DND-41 (cell line): ENCODE measurements at regions not wholly inside any gene's neighbourhood (a gene's known extent, or its start where the extent isn't known, plus 50 kb on each side); places are given as distances from the start of the nearest gene placed in this dataset.

ENCODE experiments used
- ATAC-seq: fragments of 200-7000 bp; cut with Tn5 transposase; 3 replicates; pipeline ENCODE4 v1.9.1; 2021; ENCODE audit warnings: low read depth; ENCODE audit not compliant: insufficient read depth
- DNase-seq: peaks from one replicate; pipeline ENCODE4 v3.0.0-alpha.2; 2020
- H2AFZ ChIP-seq: 2 replicates; pipeline ENCODE4 v1.6.0; 2012; ENCODE audit warnings: low read depth, low read length
- H3K27ac ChIP-seq: 2 replicates; pipeline ENCODE4 v1.5.1; 2012; ENCODE audit warnings: low read length, inconsistent platforms
- H3K27me3 ChIP-seq: fragments of 200-600 bp; sonication (generic); 2 replicates; pipeline ENCODE4 v1.6.0; 2012; ENCODE audit warnings: low read length, mild to moderate bottlenecking, inconsistent platforms; ENCODE audit not compliant: insufficient read depth, poor library complexity
- H3K36me3 ChIP-seq: 2 replicates; pipeline ENCODE4 v1.5.1; 2012; ENCODE audit warnings: low read length, inconsistent platforms; ENCODE audit not compliant: insufficient read depth
- H3K4me1 ChIP-seq: 2 replicates; pipeline ENCODE4 v1.5.1; 2012; ENCODE audit warnings: mild to moderate bottlenecking, low read length; ENCODE audit not compliant: insufficient read depth
- H3K4me2 ChIP-seq: 2 replicates; pipeline ENCODE4 v1.6.0; 2012; ENCODE audit warnings: mild to moderate bottlenecking, moderate library complexity, low read length, inconsistent platforms; ENCODE audit not compliant: insufficient read depth
- H3K4me3 ChIP-seq, 2 experiments: fragments of 200-600 bp in 1 of 2; shearing (Covaris generic) in 1 of 2; 2 replicates each; pipeline ENCODE4 v1.5.1; 2012 to 2016; ENCODE audit warnings: inconsistent platforms in 2 of 2, low read length in 2 of 2, mild to moderate bottlenecking in 2 of 2, low read depth in 1 of 2, moderate library complexity in 1 of 2
- H3K79me2 ChIP-seq: 2 replicates; pipeline ENCODE4 v1.6.0; 2012; ENCODE audit warnings: low read length, inconsistent platforms; ENCODE audit not compliant: insufficient read depth
- H3K9ac ChIP-seq: 2 replicates; pipeline ENCODE4 v1.6.0; 2012; ENCODE audit warnings: low read depth, mild to moderate bottlenecking, inconsistent platforms, low read length, moderate library complexity
- H3K9me3 ChIP-seq: 2 replicates; pipeline ENCODE4 v1.5.1; 2012; ENCODE audit warnings: low read length, moderate library complexity, mild to moderate bottlenecking, inconsistent platforms; ENCODE audit not compliant: insufficient read depth, severe bottlenecking
- H4K20me1 ChIP-seq: 2 replicates; pipeline ENCODE4 v1.6.0; 2012; ENCODE audit warnings: low read length; ENCODE audit not compliant: insufficient read depth
- EZH2 ChIP-seq: IDR thresholded peaks from 3 replicates; pipeline ENCODE4 v1.6.1; 2012; ENCODE audit warnings: borderline replicate concordance, low read depth, mild to moderate bottlenecking, moderate library complexity, low read length, inconsistent platforms; ENCODE audit not compliant: severe bottlenecking
- TF ChIP-seq, protein P1 (sequence below): IDR thresholded peaks from 2 replicates; pipeline ENCODE4 v1.5.1; 2012; ENCODE audit warnings: borderline replicate concordance, low read length, moderate library complexity, mild to moderate bottlenecking; ENCODE audit not compliant: poor library complexity, severe bottlenecking; ENCODE audit errors: extremely low read depth

GRCh38 chr9:2324742-2325141, 296.8 kb upstream of the VLDLR start:
- DNase-seq, result no peak
- Histone ChIP-seq H2AFZ (no peak overlapping the region), H3K27me3 (no peaks in the 10 kb centered on the region), H3K27ac (no peak overlapping the region), H3K4me3 (no peak overlapping the region), H4K20me1 (no peaks in the 10 kb centered on the region), H3K4me2 (no peak overlapping the region), H3K36me3 (no peaks in the 10 kb centered on the region), H3K9me3 (no peaks in the 10 kb centered on the region), H3K9ac (no peak overlapping the region), H3K4me1 (no peaks in the 10 kb centered on the region), H3K79me2 (no peaks in the 10 kb centered on the region)
- TF ChIP-seq, protein P1, sequence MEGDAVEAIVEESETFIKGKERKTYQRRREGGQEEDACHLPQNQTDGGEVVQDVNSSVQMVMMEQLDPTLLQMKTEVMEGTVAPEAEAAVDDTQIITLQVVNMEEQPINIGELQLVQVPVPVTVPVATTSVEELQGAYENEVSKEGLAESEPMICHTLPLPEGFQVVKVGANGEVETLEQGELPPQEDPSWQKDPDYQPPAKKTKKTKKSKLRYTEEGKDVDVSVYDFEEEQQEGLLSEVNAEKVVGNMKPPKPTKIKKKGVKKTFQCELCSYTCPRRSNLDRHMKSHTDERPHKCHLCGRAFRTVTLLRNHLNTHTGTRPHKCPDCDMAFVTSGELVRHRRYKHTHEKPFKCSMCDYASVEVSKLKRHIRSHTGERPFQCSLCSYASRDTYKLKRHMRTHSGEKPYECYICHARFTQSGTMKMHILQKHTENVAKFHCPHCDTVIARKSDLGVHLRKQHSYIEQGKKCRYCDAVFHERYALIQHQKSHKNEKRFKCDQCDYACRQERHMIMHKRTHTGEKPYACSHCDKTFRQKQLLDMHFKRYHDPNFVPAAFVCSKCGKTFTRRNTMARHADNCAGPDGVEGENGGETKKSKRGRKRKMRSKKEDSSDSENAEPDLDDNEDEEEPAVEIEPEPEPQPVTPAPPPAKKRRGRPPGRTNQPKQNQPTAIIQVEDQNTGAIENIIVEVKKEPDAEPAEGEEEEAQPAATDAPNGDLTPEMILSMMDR, result no peak
- no peak for TF ChIP-seq EZH2
- no peak for ATAC-seq

- H3K36me3 ChIP-seq, result no peaks in the 10 kb centered on the region
- H3K27me3 ChIP-seq, result no peaks in the 10 kb centered on the region
- H3K4me2 ChIP-seq, result no peak overlapping the region
- no peak overlapping the region for H3K4me3 ChIP-seq
- no peak overlapping the region for H3K9ac ChIP-seq
- ATAC-seq (no peak), DNase-seq (no peak)
- H2AFZ ChIP-seq, result no peak overlapping the region
- no peaks in the 10 kb centered on the region for H3K79me2 ChIP-seq
- no peak overlapping the region for H3K27ac ChIP-seq
- H4K20me1 ChIP-seq, result no peaks in the 10 kb centered on the region
- H3K9me3 ChIP-seq, result no peaks in the 10 kb centered on the region
- H3K4me1 ChIP-seq, result no peaks in the 10 kb centered on the region
- TF ChIP-seq, protein P1, result no peak
- no peak for TF ChIP-seq EZH2
Measured at GRCh38 chr9:2332663-2333062, 288.9 kb upstream of the VLDLR start.

DNA sequence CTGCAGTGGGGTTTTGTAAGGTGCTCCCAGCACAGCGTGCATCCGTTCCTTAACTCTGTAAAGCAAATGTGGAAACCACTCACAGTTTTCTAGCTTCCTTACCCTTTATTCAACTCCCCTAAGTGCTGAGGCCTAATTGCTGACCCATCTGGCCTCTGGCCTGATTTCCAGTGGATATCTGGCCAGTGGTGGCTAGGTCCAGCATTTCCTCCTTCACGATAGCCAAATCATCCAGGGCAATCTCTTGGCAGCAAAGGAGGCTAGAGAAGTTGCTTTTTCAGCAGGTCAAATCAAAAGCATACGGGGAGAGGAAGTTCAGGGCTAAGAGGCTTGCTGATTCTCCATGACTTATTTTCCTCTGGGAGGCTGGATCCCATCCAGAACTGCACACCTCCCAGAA, 286.3 kb upstream of the VLDLR start:
- TF ChIP-seq EZH2, result no peak
- TF ChIP-seq, protein P1, result no peak
- Histone ChIP-seq H3K27me3 (no peaks in the 10 kb centered on the region), H3K4me2 (no peak overlapping the region), H2AFZ (no peak overlapping the region), H4K20me1 (no peaks in the 10 kb centered on the region), H3K9me3 (no peaks in the 10 kb centered on the region), H3K79me2 (no peaks in the 10 kb centered on the region), H3K9ac (no peak overlapping the region), H3K36me3 (no peaks in the 10 kb centered on the region), H3K4me1 (no peaks in the 10 kb centered on the region), H3K4me3 (no peak overlapping the region), H3K27ac (no peak overlapping the region)
- ATAC-seq, result no peak
- no peak for DNase-seq

GRCh38 chr9:2336055-2336454, 285.5 kb upstream of the VLDLR start:
- Histone ChIP-seq H3K27me3 (no peaks in the 10 kb centered on the region), H3K36me3 (no peaks in the 10 kb centered on the region), H3K4me2 (no peak overlapping the region), H3K27ac (no peak overlapping the region), H3K79me2 (no peaks in the 10 kb centered on the region), H3K4me3 (no peak overlapping the region), H3K9ac (no peak overlapping the region), H2AFZ (no peak overlapping the region), H4K20me1 (no peaks in the 10 kb centered on the region), H3K4me1 (no peaks in the 10 kb centered on the region), H3K9me3 (no peaks in the 10 kb centered on the region)
- ATAC-seq (no peak), DNase-seq (no peak)
- TF ChIP-seq EZH2, result no peak
- TF ChIP-seq, protein P1, result peak; percentile 32
